H1 (cell line): ENCODE measurements at regions not wholly inside any gene's neighbourhood (a gene's known extent, or its start where the extent isn't known, plus 50 kb on each side); places are given as distances from the start of the nearest gene placed in this dataset.

Experiments used
- CTCF ChIA-PET: fragments of 300-600 bp; sonication (Branson Sonifier 250); formaldehyde crosslinking; loops from one replicate; lab custom pipeline; 2021; ENCODE audit not compliant: partially characterized antibody; lab: Charles Lee
- POLR2A ChIA-PET: fragments of 300-600 bp; sonication (Branson Sonifier 250); formaldehyde crosslinking; loops from one replicate; lab custom pipeline; 2021; ENCODE audit warnings: inconsistent platforms; ENCODE audit not compliant: partially characterized antibody; lab: Charles Lee
- DNase-seq, 2 experiments: peaks; one replicate each; pipeline versions ENCODE4 v3.0.0 to v3.0.0-alpha.2; 2010 to 2022; ENCODE audit warnings: low spot score in 2 of 2, low read depth in 1 of 2, mixed read lengths in 1 of 2
- FAIRE-seq: peaks from 2 replicates; lab custom pipeline; 2011; peaks lifted over from hg19 to GRCh38; lab: Jason Lieb, UNC
- H2AFZ ChIP-seq: 2 replicates; pipeline ENCODE4 v1.8.1; 2012; ENCODE audit warnings: low read length, inconsistent platforms
- H2AK5ac ChIP-seq: 2 replicates; pipeline ENCODE4 v1.6.1; 2013; ENCODE audit warnings: low read depth, low read length
- H2BK120ac ChIP-seq: replicated peaks from 2 replicates; pipeline ENCODE3; 2013; ENCODE audit warnings: low read depth, low read length, inconsistent platforms
- H2BK12ac ChIP-seq: 2 replicates; pipeline ENCODE4 v1.6.1; 2013; ENCODE audit warnings: low read depth, low read length
- H2BK15ac ChIP-seq: 2 replicates; pipeline ENCODE4 v1.6.1; 2013; ENCODE audit warnings: low read length
- H2BK20ac ChIP-seq: 2 replicates; pipeline ENCODE4 v1.6.1; 2013; ENCODE audit warnings: low read length
- H2BK5ac ChIP-seq: 2 replicates; pipeline ENCODE4 v1.6.1; 2013; ENCODE audit warnings: low read depth, low read length
- H3K14ac ChIP-seq: 2 replicates; pipeline ENCODE4 v1.6.1; 2013; ENCODE audit warnings: inconsistent platforms; ENCODE audit not compliant: insufficient read length
- H3K18ac ChIP-seq: 2 replicates; pipeline ENCODE4 v1.6.1; 2013; ENCODE audit warnings: low read length; ENCODE audit errors: extremely low read depth
- H3K23ac ChIP-seq: 2 replicates; pipeline ENCODE4 v1.6.1; 2013; ENCODE audit warnings: inconsistent platforms; ENCODE audit not compliant: insufficient read length
- H3K23me2 ChIP-seq: 2 replicates; pipeline ENCODE4 v1.6.1; 2013; ENCODE audit warnings: low read depth, low read length
- H3K27ac ChIP-seq: 2 replicates; pipeline ENCODE4 v1.6.1; 2011; ENCODE audit warnings: low read depth, low read length, inconsistent platforms
- H3K27me3 ChIP-seq, 4 experiments: replicated peaks in 1 of 4; 1 replicate in 1 of 4; 2 replicates in 3 of 4; pipeline versions ENCODE4 v1.6.1 to v1.8.1; 2011 to 2013; ENCODE audit warnings: low read length in 3 of 4, mild to moderate bottlenecking in 3 of 4, inconsistent platforms in 2 of 4, mixed read lengths in 2 of 4, moderate library complexity in 1 of 4; ENCODE audit not compliant: control insufficient read depth in 3 of 4, insufficient read depth in 3 of 4; ENCODE audit errors: extremely low read depth in 1 of 4
- H3K36me3 ChIP-seq, 4 experiments: 2 replicates each; pipeline versions ENCODE4 v1.6.1 to v1.8.1; 2011 to 2013; ENCODE audit warnings: mild to moderate bottlenecking in 4 of 4, low read length in 3 of 4, moderate library complexity in 2 of 4, control low read depth in 1 of 4, inconsistent platforms in 1 of 4; ENCODE audit not compliant: insufficient read depth in 4 of 4, control insufficient read depth in 2 of 4
- H3K4ac ChIP-seq: replicated peaks from 2 replicates; pipeline ENCODE3; 2013; ENCODE audit warnings: low read length, low read depth, mixed read lengths, inconsistent platforms; ENCODE audit not compliant: insufficient read length
- H3K4me1 ChIP-seq, 4 experiments: replicated peaks in 1 of 4; 1 replicate in 1 of 4; 2 replicates in 3 of 4; pipeline versions ENCODE4 v1.6.1 to v1.8.1; 2011 to 2013; ENCODE audit warnings: low read length in 3 of 4, inconsistent platforms in 2 of 4, mixed read lengths in 1 of 4; ENCODE audit not compliant: insufficient read depth in 4 of 4, control insufficient read depth in 3 of 4
- H3K4me2 ChIP-seq, 2 experiments: 2 replicates each; pipeline versions ENCODE4 v1.6.1 to v1.8.1; 2011 to 2013; ENCODE audit warnings: low read depth in 2 of 2, low read length in 2 of 2, control low read depth in 1 of 2, inconsistent platforms in 1 of 2, mild to moderate bottlenecking in 1 of 2; ENCODE audit not compliant: insufficient read depth in 1 of 2
- H3K4me3 ChIP-seq, 4 experiments: fragments of 200-600, 300-600 bp in 1 of 4; sonication (generic), shearing (Covaris generic), sonication (Bioruptor Twin) in 1 of 4; 2 replicates each; pipeline versions ENCODE4 v1.5.1 to v1.8.1; 2011 to 2016; ENCODE audit warnings: low read length in 4 of 4, low read depth in 3 of 4, control low read depth in 2 of 4, inconsistent platforms in 2 of 4, mild to moderate bottlenecking in 2 of 4, mixed read lengths in 1 of 4, moderate library complexity in 1 of 4; ENCODE audit not compliant: insufficient read depth in 2 of 4; ENCODE audit errors: extremely low read depth in 1 of 4
- H3K56ac ChIP-seq: replicated peaks from 2 replicates; pipeline ENCODE3; 2013; ENCODE audit warnings: low read depth, mild to moderate bottlenecking, mixed read lengths, low read length, inconsistent platforms; ENCODE audit not compliant: insufficient read length
- H3K79me1 ChIP-seq: 2 replicates; pipeline ENCODE4 v1.6.1; 2013; ENCODE audit warnings: low read depth, low read length, control low read depth
- H3K79me2 ChIP-seq, 2 experiments: 2 replicates each; pipeline versions ENCODE4 v1.6.1 to v1.8.1; 2012 to 2013; ENCODE audit warnings: low read length in 2 of 2, mild to moderate bottlenecking in 2 of 2, inconsistent platforms in 1 of 2; ENCODE audit not compliant: insufficient read depth in 2 of 2, control insufficient read depth in 1 of 2
- H3K9ac ChIP-seq, 4 experiments: replicated peaks in 1 of 4; 1 replicate in 1 of 4; 2 replicates in 3 of 4; pipeline versions ENCODE4 v1.6.1 to v1.8.1; 2011 to 2013; ENCODE audit warnings: low read depth in 3 of 4, low read length in 3 of 4, control low read depth in 2 of 4, mild to moderate bottlenecking in 2 of 4, moderate library complexity in 2 of 4, inconsistent platforms in 1 of 4; ENCODE audit errors: extremely low read depth in 1 of 4
- H3K9me3 ChIP-seq, 2 experiments: 2 replicates each; pipeline versions ENCODE4 v1.6.1 to v1.8.1; 2012 to 2013; ENCODE audit warnings: mild to moderate bottlenecking in 2 of 2, moderate library complexity in 2 of 2, control low read depth in 1 of 2, inconsistent platforms in 1 of 2, low read depth in 1 of 2, low read length in 1 of 2, mixed read lengths in 1 of 2; ENCODE audit not compliant: insufficient read depth in 2 of 2
- H4K20me1 ChIP-seq, 2 experiments: replicated peaks in 1 of 2; 2 replicates each; pipeline versions ENCODE3 to v1.8.1; 2011 to 2013; ENCODE audit warnings: inconsistent platforms in 2 of 2, low read length in 2 of 2, mild to moderate bottlenecking in 1 of 2; ENCODE audit not compliant: insufficient read depth in 2 of 2, control insufficient read depth in 1 of 2
- H4K5ac ChIP-seq: 2 replicates; pipeline ENCODE4 v1.6.1; 2013; ENCODE audit warnings: low read length, low read depth, mixed read lengths, inconsistent platforms; ENCODE audit not compliant: insufficient read length
- H4K8ac ChIP-seq: 2 replicates; pipeline ENCODE4 v1.8.0; 2013; ENCODE audit warnings: mild to moderate bottlenecking, moderate library complexity, low read length, inconsistent platforms; ENCODE audit not compliant: insufficient read depth; ENCODE audit errors: extremely low read depth
- H4K91ac ChIP-seq: replicated peaks from 2 replicates; pipeline ENCODE3; 2013; ENCODE audit warnings: low read length, mixed read lengths, inconsistent platforms; ENCODE audit not compliant: insufficient read length
- ATF3 ChIP-seq: IDR thresholded peaks from 2 replicates; pipeline ENCODE4 v1.6.1; 2011; ENCODE audit warnings: low read depth, mild to moderate bottlenecking, low read length; ENCODE audit not compliant: insufficient read depth
- EZH2 ChIP-seq: fragments of 200-600 bp; sonication (generic); IDR thresholded peaks from 2 replicates; pipeline ENCODE4 v1.7.1; 2012; ENCODE audit warnings: low read depth, mild to moderate bottlenecking, moderate library complexity, low read length, inconsistent platforms; ENCODE audit not compliant: severe bottlenecking
- FOSL1 ChIP-seq: IDR thresholded peaks from 2 replicates; pipeline ENCODE4 v1.6.1; 2011; ENCODE audit warnings: mild to moderate bottlenecking, low read depth, low read length, moderate library complexity; ENCODE audit not compliant: insufficient read depth
- HDAC2 ChIP-seq, 2 experiments: fragments of 300-600 bp in 1 of 2; sonication (generic) in 1 of 2; IDR thresholded peaks; 2 replicates each; pipeline ENCODE4 v1.6.1; 2011 to 2012; ENCODE audit warnings: low read depth in 2 of 2, low read length in 2 of 2, mild to moderate bottlenecking in 2 of 2, moderate library complexity in 2 of 2, borderline replicate concordance in 1 of 2, inconsistent platforms in 1 of 2
- POLR2AphosphoS5 ChIP-seq: IDR thresholded peaks from 2 replicates; pipeline ENCODE4 v1.6.1; 2011; ENCODE audit warnings: low read depth, low read length
- RNF2 ChIP-seq: fragments of 200-900, 300-1000 bp; sonication (generic); IDR thresholded peaks from 2 replicates; pipeline ENCODE4 v1.7.1; 2016; ENCODE audit warnings: borderline replicate concordance, low read depth, mild to moderate bottlenecking, antibody characterized with exemption, low read length; ENCODE audit not compliant: poor library complexity, severe bottlenecking; ENCODE audit errors: missing control alignments
- RXRA ChIP-seq: IDR thresholded peaks from 2 replicates; pipeline ENCODE4 v1.6.1; 2011; ENCODE audit warnings: low read depth, mild to moderate bottlenecking, low read length, moderate library complexity; ENCODE audit not compliant: insufficient read depth
- WGBS, 2 experiments: shearing (Covaris generic) in 1 of 2; methylation state at CpG; one replicate each; pipeline versions ENCODE4 v1.1.6 to v1.1.7; 2013 to 2015; ENCODE audit warnings: low lambda C conversion rate in 2 of 2, mixed read lengths in 2 of 2, inconsistent platforms in 1 of 2, low coverage in 1 of 2, missing lambda C conversion rate in 1 of 2; ENCODE audit not compliant: insufficient replicate concordance in 2 of 2, insufficient coverage in 1 of 2, insufficient read length in 1 of 2; ENCODE audit errors: extremely low coverage in 1 of 2, missing lambda C conversion rate in 1 of 2; 5-methylcytosine and 5-hydroxymethylcytosine counted together
- TF ChIP-seq, protein P1 (sequence below): IDR thresholded peaks from 2 replicates; pipeline ENCODE4 v1.6.1; 2012; ENCODE audit warnings: inconsistent platforms

DNA sequence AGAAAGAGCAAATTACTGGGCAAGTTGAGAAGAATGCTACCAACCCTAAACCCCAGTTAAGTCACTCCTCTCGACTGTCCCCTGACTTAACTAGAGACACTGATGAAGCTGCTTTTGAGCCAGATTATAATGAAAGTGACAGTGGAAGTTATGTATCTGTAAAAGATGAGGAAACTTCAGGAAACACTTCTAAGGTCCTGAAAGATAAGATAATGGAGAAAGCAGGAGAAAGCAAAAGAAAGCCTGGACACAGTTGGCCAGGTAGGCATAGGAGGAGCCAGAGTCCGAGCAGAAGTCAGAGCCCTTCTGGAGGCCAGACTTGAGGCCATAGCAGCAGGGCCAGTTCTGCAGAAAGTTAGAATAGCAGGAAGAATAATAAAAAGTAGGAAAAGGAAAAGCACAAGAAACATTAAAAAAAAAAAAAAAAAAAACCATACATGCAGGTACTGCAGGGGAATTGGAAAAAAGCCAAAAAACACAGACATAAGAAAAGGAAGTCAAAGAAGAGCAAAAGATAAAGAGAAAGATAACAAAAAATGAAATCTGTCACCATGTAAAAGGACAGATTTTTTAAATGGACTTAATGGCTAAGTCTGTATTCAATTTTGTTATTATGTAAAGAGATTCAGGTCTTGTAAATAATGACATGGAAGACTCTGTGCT lies 101.0 kb upstream of the KCNMA1 start:
- H4K91ac ChIP-seq: no peak overlapping the region
- peaks cover 15 to 21% of the 10 kb centered on the region in 2 experiments for H3K9me3 ChIP-seq
- no peak overlapping the region for H3K23ac ChIP-seq
- DNase-seq: no peak
- ChIA-PET POLR2A (no interaction called here), CTCF (interaction anchor here (1.6 kb wide), 2 partner anchors 16 to 19 kb away, joined by 3 to 5 read pairs; no protein-coding TSS in a partner anchor)
- no peak overlapping the region for H3K4me3 ChIP-seq
- no peak overlapping the region for H2AFZ ChIP-seq
- no peak overlapping the region for H3K4me2 ChIP-seq
- H3K27ac ChIP-seq: no peak overlapping the region
- H2BK15ac ChIP-seq: no peak overlapping the region
- H2AK5ac ChIP-seq: no peak overlapping the region
- no peaks in the 10 kb centered on the region for H3K79me2 ChIP-seq
- H3K79me1 ChIP-seq: no peaks in the 10 kb centered on the region
- 86% methylated on average over 2 of the region's 2 CpGs; no CpG with 5 or more reads in 1 of the 2 experiments for WGBS, 2 experiments
- H3K9ac ChIP-seq: no peak overlapping the region
- H3K56ac ChIP-seq: no peak overlapping the region
- no peaks in the 10 kb centered on the region for H3K4me1 ChIP-seq
- H2BK20ac ChIP-seq: no peak overlapping the region
- H3K27me3 ChIP-seq: no peaks in the 10 kb centered on the region
- no peak overlapping the region for H3K4ac ChIP-seq
- no peak overlapping the region for H3K14ac ChIP-seq
- H3K23me2 ChIP-seq: no peaks in the 10 kb centered on the region
- H3K36me3 ChIP-seq: no peaks in the 10 kb centered on the region
- TF ChIP-seq RNF2 (no peak), ATF3 (no peak), RXRA (no peak), FOSL1 (no peak), EZH2 (no peak), HDAC2 (IDR thresholded peaks at IDR 0.05; ENCODE audit: borderline replicate concordance in 1 of 2, low read depth in 2 of 2, low read length in 2 of 2) (no peak), POLR2AphosphoS5 (no peak)
- TF ChIP-seq, protein P1, sequence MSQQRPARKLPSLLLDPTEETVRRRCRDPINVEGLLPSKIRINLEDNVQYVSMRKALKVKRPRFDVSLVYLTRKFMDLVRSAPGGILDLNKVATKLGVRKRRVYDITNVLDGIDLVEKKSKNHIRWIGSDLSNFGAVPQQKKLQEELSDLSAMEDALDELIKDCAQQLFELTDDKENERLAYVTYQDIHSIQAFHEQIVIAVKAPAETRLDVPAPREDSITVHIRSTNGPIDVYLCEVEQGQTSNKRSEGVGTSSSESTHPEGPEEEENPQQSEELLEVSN: no peak
- no peak overlapping the region for H2BK120ac ChIP-seq
- no peak overlapping the region for H4K8ac ChIP-seq
- no peak overlapping the region for H4K5ac ChIP-seq
- H4K20me1 ChIP-seq: no peaks in the 10 kb centered on the region
- H3K18ac ChIP-seq: no peak overlapping the region
- no peak for FAIRE-seq
- H2BK12ac ChIP-seq: no peak overlapping the region
- no peak overlapping the region for H2BK5ac ChIP-seq
